CD14-positive monocyte (primary cell): ENCODE measurements at regions not wholly inside any gene's neighbourhood (a gene's known extent, or its start where the extent isn't known, plus 50 kb on each side); places are given as distances from the start of the nearest gene placed in this dataset.

Experiments used
- DNase-seq, 3 donors: peaks; one replicate each; pipeline ENCODE4 v3.0.0-alpha.2; 2011 to 2022
- H2AFZ ChIP-seq: 2 replicates; pipeline ENCODE4 v1.6.0; 2012; ENCODE audit warnings: mild to moderate bottlenecking, low read depth, low read length, inconsistent platforms; ENCODE audit not compliant: insufficient read depth, poor library complexity, severe bottlenecking
- H3K27ac ChIP-seq, 2 donors: 1 replicate in 1 of 2; 2 replicates in 1 of 2; pipeline ENCODE4 v1.5.1; 2012 to 2013; ENCODE audit warnings: low read length in 2 of 2, control low read depth in 1 of 2, inconsistent platforms in 1 of 2, low read depth in 1 of 2, mild to moderate bottlenecking in 1 of 2
- H3K27me3 ChIP-seq, 2 donors: one replicate each; pipeline versions ENCODE4 v1.6.0 to v1.6.1; 2011 to 2013; ENCODE audit warnings: low read length in 2 of 2; ENCODE audit not compliant: control insufficient read depth in 2 of 2, insufficient read depth in 2 of 2
- H3K36me3 ChIP-seq, 2 donors: replicated peaks in 1 of 2; 1 replicate in 1 of 2; 2 replicates in 1 of 2; pipeline versions ENCODE4 v1.5.1 to v1.6.1; 2012 to 2013; ENCODE audit warnings: low read length in 2 of 2, control low read depth in 1 of 2, inconsistent platforms in 1 of 2, mild to moderate bottlenecking in 1 of 2; ENCODE audit not compliant: insufficient read depth in 2 of 2, control insufficient read depth in 1 of 2
- H3K4me1 ChIP-seq, 2 donors: 1 replicate in 1 of 2; 2 replicates in 1 of 2; pipeline versions ENCODE4 v1.5.1 to v1.6.1; 2012 to 2013; ENCODE audit warnings: low read length in 2 of 2, control low read depth in 1 of 2, inconsistent platforms in 1 of 2, mild to moderate bottlenecking in 1 of 2, moderate library complexity in 1 of 2; ENCODE audit not compliant: insufficient read depth in 2 of 2, control insufficient read depth in 1 of 2
- H3K4me2 ChIP-seq: replicated peaks from 2 replicates; pipeline ENCODE3; 2012; ENCODE audit warnings: low read length, moderate library complexity, mild to moderate bottlenecking; ENCODE audit not compliant: poor library complexity, severe bottlenecking; ENCODE audit errors: extremely low read depth
- H3K4me3 ChIP-seq, 3 experiments: fragments of 200-600 bp in 1 of 3; sonication (generic) in 1 of 3; replicated peaks in 1 of 3; 1 replicate in 2 of 3; 2 replicates in 1 of 3; pipeline ENCODE4 v1.5.1; 2011 to 2013; ENCODE audit warnings: low read length in 3 of 3, mild to moderate bottlenecking in 3 of 3, control low read depth in 2 of 3, low read depth in 2 of 3, inconsistent platforms in 1 of 3, moderate library complexity in 1 of 3
- H3K79me2 ChIP-seq: 2 replicates; pipeline ENCODE4 v1.6.0; 2012; ENCODE audit warnings: mild to moderate bottlenecking, control low read depth, inconsistent platforms, low read length, moderate library complexity; ENCODE audit not compliant: insufficient read depth
- H3K9ac ChIP-seq: 2 replicates; pipeline ENCODE4 v1.6.0; 2017; ENCODE audit warnings: low read length, mild to moderate bottlenecking; ENCODE audit not compliant: insufficient read depth, poor library complexity, severe bottlenecking
- H3K9me3 ChIP-seq, 2 donors: replicated peaks in 1 of 2; 1 replicate in 1 of 2; 2 replicates in 1 of 2; pipeline versions ENCODE4 v1.5.1 to v1.6.1; 2012 to 2013; ENCODE audit warnings: low read length in 2 of 2, control low read depth in 1 of 2; ENCODE audit not compliant: control insufficient read depth in 1 of 2, insufficient read depth in 1 of 2
- H4K20me1 ChIP-seq: 2 replicates; pipeline ENCODE4 v1.6.0; 2012; ENCODE audit warnings: mild to moderate bottlenecking, low read length, control low read depth, moderate library complexity; ENCODE audit not compliant: insufficient read depth
- H3K27ac Mint-ChIP-seq, 7 donors: one replicate each; pipeline ENCODE4 v1.8.0; 2020; ENCODE audit warnings: mild to moderate bottlenecking in 7 of 7, mixed read lengths in 7 of 7, moderate library complexity in 6 of 7, inconsistent platforms in 2 of 7
- H3K27me3 Mint-ChIP-seq, 3 donors: one replicate each; pipeline ENCODE4 v1.8.0; 2021 to 2022; ENCODE audit warnings: low read depth in 3 of 3, mild to moderate bottlenecking in 3 of 3, mixed read lengths in 3 of 3, moderate library complexity in 3 of 3, inconsistent platforms in 1 of 3
- H3K36me3 Mint-ChIP-seq, 2 donors: one replicate each; pipeline ENCODE4 v1.8.0; 2020; ENCODE audit warnings: mixed read lengths in 2 of 2, inconsistent platforms in 1 of 2, mild to moderate bottlenecking in 1 of 2
- H3K4me1 Mint-ChIP-seq: one replicate; pipeline ENCODE4 v1.8.0; 2020; ENCODE audit warnings: mild to moderate bottlenecking, mixed read lengths
- H3K4me3 Mint-ChIP-seq, 2 donors: one replicate each; pipeline ENCODE4 v1.8.0; 2020; ENCODE audit warnings: mild to moderate bottlenecking in 2 of 2, mixed read lengths in 2 of 2, moderate library complexity in 1 of 2
- H3K9me3 Mint-ChIP-seq, 7 donors: one replicate each; pipeline ENCODE4 v1.8.0; 2020 to 2022; ENCODE audit warnings: mixed read lengths in 7 of 7, mild to moderate bottlenecking in 6 of 7, moderate library complexity in 6 of 7, inconsistent platforms in 2 of 7
- WGBS: methylation state at CpG from one replicate; pipeline ENCODE4 v1.1.5; 2013; ENCODE audit warnings: missing lambda C conversion rate; ENCODE audit not compliant: insufficient coverage; 5-methylcytosine and 5-hydroxymethylcytosine counted together
- intact Hi-C, 2 donors: fragments of 100-400 bp; cut with micrococcal nuclease; formaldehyde crosslinking; loops; one replicate each; pipeline versions ENCODE4 v1.15.0 to v1.15.1; 2023
- TF ChIP-seq, protein P1 (sequence below): fragments of 200-600 bp; IDR thresholded peaks from one replicate; pipeline ENCODE4 v1.8.0; 2022; ENCODE audit warnings: antibody characterized with exemption, mild to moderate bottlenecking

DNA sequence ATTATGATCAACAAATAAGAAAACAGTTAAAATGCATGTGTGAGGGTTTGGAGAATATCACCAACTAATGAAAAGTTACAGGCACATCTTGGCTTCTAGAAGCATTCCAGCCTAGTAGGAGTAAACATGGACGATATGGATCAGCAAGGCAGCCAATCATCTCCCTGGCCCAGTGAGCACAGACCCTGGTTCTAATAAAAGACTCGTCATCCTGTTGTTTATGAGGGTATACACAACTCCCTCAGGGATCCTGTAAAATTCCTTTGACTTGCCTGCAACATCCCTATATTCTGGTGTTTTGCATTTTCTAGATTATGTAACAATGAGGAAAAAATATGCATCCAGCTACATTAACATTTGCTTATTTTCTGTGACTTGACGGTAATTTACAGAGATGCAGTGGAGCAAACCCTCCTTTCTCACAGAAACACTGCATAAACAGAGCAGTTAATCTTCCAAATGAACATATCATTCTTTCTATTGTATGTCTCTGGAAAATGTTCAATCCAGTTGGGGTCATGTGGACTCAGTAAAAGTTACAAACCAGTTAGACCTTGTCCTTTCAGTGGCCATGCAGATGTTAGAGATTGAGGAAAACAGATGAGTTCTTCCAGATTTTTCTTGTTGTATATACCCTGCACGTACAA lies 88.9 kb upstream of the NDP start:
- H3K9me3 Mint-ChIP-seq, result peaks cover 0 to 12% (median 2%) of the 10 kb centered on the region in 7 donors
- no peaks in the 10 kb centered on the region for H3K36me3 Mint-ChIP-seq
- no peak overlapping the region for H3K9ac ChIP-seq
- no peaks in the 10 kb centered on the region for H3K36me3 ChIP-seq
- no peak overlapping the region for H3K27ac ChIP-seq
- no peak overlapping the region for H3K4me2 ChIP-seq
- no peaks in the 10 kb centered on the region for H4K20me1 ChIP-seq
- H3K27ac Mint-ChIP-seq, result no peak overlapping the region
- H3K27me3 ChIP-seq, result no peaks in the 10 kb centered on the region
- no peaks in the 10 kb centered on the region for H3K9me3 ChIP-seq
- H3K27me3 Mint-ChIP-seq, result peaks cover 0 to 4% (median 0%) of the 10 kb centered on the region in 3 donors
- no peak overlapping the region for H3K4me3 ChIP-seq
- H3K4me3 Mint-ChIP-seq, result no peak overlapping the region
- peaks cover 23% of the 10 kb centered on the region for H3K4me1 Mint-ChIP-seq
- no peak for DNase-seq
- no CpG with 5 or more reads among the region's 4 CpGs for WGBS
- H3K79me2 ChIP-seq, result no peaks in the 10 kb centered on the region
- no peak overlapping the region for H2AFZ ChIP-seq
- TF ChIP-seq, protein P1, sequence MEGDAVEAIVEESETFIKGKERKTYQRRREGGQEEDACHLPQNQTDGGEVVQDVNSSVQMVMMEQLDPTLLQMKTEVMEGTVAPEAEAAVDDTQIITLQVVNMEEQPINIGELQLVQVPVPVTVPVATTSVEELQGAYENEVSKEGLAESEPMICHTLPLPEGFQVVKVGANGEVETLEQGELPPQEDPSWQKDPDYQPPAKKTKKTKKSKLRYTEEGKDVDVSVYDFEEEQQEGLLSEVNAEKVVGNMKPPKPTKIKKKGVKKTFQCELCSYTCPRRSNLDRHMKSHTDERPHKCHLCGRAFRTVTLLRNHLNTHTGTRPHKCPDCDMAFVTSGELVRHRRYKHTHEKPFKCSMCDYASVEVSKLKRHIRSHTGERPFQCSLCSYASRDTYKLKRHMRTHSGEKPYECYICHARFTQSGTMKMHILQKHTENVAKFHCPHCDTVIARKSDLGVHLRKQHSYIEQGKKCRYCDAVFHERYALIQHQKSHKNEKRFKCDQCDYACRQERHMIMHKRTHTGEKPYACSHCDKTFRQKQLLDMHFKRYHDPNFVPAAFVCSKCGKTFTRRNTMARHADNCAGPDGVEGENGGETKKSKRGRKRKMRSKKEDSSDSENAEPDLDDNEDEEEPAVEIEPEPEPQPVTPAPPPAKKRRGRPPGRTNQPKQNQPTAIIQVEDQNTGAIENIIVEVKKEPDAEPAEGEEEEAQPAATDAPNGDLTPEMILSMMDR, result no peak
- peaks cover 18 to 27% of the 10 kb centered on the region in 2 donors for H3K4me1 ChIP-seq
- intact Hi-C loops, result no loop called here

DNA sequence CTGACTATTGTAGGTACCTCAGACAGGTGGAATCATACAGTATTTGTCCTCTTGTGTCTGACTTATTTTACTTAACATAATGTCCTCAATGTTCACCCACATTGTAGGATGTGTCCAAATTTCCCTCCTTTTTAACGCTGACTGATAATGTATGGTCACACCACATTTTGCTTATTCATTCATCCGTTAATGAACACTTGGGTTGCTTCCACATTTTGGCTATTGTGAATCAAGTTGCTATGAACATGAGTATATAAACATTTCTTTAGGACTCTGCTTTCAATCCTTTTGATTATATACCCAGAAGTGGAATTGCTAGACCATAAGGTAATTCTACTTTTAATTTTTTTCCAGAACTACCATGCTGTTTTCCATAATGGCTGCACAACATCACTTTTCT lies 87.0 kb upstream of the NDP start:
- H3K27ac Mint-ChIP-seq, result peak overlapping the region in 4 of 7 donors; percentile 19 to 78 (median 30)
- H3K4me2 ChIP-seq, result no peak overlapping the region
- no peak overlapping the region for H3K4me3 Mint-ChIP-seq
- H3K9ac ChIP-seq, result no peak overlapping the region
- no peaks in the 10 kb centered on the region for H3K79me2 ChIP-seq
- H3K4me1 ChIP-seq, result peaks cover 18 to 27% of the 10 kb centered on the region in 2 donors
- peaks cover 0 to 5% (median 0%) of the 10 kb centered on the region in 7 donors for H3K9me3 Mint-ChIP-seq
- no CpG with 5 or more reads among the region's 2 CpGs for WGBS
- intact Hi-C loops, result no loop called here
- no peak overlapping the region for H3K4me3 ChIP-seq
- peaks cover 0 to 7% (median 0%) of the 10 kb centered on the region in 3 donors for H3K27me3 Mint-ChIP-seq
- no peaks in the 10 kb centered on the region for H3K9me3 ChIP-seq
- no peak overlapping the region for H3K27ac ChIP-seq
- TF ChIP-seq, protein P1, result no peak
- H2AFZ ChIP-seq, result no peak overlapping the region
- H3K36me3 Mint-ChIP-seq, result no peaks in the 10 kb centered on the region
- H3K36me3 ChIP-seq, result no peaks in the 10 kb centered on the region
- peak; percentile 21 to 26 (median 24) for DNase-seq
- H4K20me1 ChIP-seq, result no peaks in the 10 kb centered on the region
- H3K4me1 Mint-ChIP-seq, result peaks cover 27% of the 10 kb centered on the region
- peaks cover 0 to 9% of the 10 kb centered on the region in 2 donors for H3K27me3 ChIP-seq
